ENCODE measurements at regions not wholly inside any gene's neighbourhood (a gene's known extent, or its start where the extent isn't known, plus 50 kb on each side); places are given as distances from the start of the nearest gene placed in this dataset.
"Not testable (repeated sequence)": the region's sequence is repeated elsewhere in the genome, so short reads cannot be mapped to it uniquely, and the experiment has no call there.

DNA sequence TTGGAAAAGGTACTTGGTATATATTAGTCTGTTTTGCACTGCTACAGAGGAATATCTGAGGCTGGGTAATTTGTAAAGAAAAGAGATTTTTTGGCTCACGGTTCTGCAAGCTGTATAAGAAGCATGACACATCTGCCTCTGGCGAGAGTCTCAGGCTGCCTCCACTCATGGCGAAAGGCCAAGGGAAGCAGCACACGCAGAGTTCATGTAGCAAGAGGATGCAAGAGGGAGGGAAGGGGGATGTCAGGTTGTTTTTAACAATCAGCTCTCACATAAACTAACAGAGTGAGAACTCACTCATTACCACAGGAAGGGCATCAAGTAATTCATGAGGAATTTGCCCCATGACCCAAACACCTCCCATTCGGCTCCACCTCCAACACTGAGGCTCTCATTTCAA lies 484.8 kb upstream of the DPP6 start:
- FAIRE-seq (no peak), DNase-seq (ENCODE audit: low spot score in 2 of 2) (no peak)

DNA sequence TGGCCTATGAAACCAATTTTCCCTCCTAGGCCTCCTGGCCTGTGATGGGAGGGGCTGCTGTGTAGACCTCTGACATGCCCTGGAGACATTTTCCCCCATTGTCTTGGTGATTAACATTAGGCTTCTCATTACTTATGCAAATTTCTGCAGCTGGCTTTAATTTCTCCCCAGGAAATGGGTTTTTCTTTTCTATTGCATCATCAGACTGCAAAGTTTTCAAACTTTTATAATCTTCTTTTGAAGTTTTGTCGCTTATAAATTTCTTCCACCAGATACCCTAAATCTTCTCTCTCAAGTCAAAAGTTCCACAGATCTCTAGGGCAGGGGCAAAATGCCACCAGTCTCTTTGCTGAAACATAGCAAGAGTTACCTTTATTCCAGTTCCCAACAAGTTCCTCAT lies 482.7 kb upstream of the DPP6 start:
- not testable (repeated sequence) for FAIRE-seq; DNase-seq (ENCODE audit: low spot score in 2 of 2)

DNA sequence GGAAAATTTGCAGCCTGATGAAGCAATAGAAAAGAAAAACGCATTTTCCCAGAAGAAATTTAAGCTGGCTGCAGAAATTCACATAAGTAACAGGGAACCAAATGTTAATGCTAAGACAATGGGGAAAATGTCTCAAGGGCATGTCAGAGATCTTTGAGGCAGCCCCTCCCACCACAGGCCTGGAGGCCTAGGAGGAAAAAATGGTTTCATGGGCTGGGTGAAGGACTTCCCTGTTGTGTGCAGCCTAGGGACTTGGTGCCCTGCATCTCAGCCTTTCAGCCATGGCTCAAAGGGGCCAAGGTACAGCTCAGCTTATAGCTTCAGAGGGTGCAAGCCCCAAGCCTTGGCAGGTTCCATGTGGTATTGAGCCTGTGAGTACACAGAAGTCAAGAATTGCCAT lies 476.1 kb upstream of the DPP6 start:
- DNase-seq (ENCODE audit: low spot score in 2 of 2) (no peak), FAIRE-seq (no peak)

DNA sequence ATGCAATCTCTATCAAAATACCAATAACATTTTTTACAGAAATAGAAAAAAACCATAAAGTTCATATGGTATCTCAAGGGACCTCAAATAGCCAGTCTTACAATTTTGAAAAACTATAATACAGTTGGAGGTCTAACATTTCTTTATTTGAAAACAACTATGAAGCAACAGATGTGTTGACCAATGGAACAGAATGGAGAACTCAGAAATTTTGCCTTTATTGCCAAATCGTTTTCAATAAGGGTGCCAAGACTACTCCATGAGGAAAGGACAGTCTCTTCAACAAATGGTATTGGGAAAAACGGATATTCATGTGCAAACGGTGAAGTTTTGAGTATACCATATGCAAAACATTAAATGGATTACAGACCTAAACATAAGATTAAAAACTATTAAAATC lies 470.8 kb upstream of the DPP6 start:
- no peak for DNase-seq (ENCODE audit: low spot score in 2 of 2)
- no peak for FAIRE-seq

DNA sequence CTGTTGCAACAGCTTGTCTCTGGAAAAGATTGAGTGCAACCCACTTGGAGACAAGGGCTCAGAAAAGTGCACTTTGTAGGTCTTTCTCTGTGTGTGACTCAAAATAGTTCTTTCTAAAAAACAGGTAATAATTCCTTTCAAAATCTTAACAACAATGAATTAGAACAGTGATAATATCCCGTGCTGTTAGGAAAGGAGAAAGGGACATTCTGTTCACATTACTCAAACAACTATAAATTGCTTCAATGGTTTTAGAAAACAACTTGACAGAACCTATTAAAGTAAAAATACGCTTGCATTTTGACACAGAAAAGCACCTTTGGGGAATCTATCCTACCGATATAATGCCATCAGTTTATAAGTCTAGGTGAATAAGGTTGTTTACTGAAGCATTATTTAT lies 468.1 kb upstream of the DPP6 start:
- DNase-seq (ENCODE audit: low spot score in 2 of 2) (no peak), FAIRE-seq (no peak)

DNA sequence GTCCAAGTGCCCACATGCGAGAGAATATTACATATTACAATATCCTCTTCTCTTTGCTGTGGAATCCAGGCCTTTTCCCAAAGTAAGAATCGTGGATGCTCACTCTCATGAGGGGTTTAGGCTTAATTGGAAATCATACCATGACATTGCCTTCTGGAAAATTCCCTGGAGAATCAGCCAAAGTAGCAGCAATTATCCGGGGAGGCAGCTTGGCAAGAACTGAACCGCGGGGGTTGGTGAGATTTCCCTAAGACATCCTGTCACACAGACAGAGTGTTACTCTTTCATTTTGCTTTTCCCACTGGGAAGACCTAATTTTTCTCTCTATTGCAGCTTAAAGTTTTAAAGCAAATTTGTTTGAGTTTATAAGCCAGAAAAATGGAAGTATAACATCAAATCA lies 463.6 kb upstream of the DPP6 start:
- no peak for FAIRE-seq
- peak in 1 of 2 donors; percentile 14 for DNase-seq (ENCODE audit: low spot score in 2 of 2)

DNA sequence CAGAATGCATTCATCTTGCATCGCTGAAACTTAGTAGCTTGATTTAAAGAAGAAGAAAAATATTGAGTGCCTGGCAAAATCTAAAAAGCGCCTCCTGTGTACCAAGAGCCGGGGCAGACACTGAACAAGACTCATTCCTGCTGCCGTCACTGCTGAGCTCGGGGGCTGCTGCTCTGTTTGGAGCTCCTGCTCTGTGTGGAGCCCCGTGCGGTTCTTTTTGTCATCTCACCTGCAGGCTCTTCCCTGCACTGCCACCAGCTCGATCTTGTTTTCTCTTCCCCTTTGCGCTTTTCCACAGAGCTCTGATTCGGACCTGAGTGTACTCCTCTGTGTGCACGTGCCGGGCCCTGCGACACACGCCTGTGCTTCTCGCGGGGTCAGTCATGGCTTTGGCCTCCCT lies 462.1 kb upstream of the DPP6 start:
- DNase-seq (ENCODE audit: low spot score in 2 of 2) (no peak), FAIRE-seq (no peak)

DNA sequence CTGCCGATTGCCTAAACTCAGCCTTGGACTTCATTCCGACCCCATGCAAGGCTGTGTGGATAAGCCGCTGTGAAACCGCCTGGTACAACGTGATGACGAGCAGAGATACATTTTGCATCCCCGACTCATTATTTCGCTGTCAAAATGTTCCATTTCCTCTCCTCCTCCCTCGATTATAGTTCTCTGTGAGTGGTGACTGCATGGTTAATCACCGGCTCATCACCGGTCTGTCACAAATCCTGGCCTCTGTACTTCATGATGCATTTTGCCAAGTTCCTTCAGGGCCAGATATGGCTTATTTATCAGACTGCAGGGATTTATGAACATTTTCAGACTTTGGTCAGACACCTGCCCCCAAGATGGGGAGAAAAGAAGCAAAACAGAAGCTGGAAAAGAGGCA lies 461.6 kb upstream of the DPP6 start:
- FAIRE-seq: no peak
- DNase-seq (ENCODE audit: low spot score in 2 of 2): no peak

DNA sequence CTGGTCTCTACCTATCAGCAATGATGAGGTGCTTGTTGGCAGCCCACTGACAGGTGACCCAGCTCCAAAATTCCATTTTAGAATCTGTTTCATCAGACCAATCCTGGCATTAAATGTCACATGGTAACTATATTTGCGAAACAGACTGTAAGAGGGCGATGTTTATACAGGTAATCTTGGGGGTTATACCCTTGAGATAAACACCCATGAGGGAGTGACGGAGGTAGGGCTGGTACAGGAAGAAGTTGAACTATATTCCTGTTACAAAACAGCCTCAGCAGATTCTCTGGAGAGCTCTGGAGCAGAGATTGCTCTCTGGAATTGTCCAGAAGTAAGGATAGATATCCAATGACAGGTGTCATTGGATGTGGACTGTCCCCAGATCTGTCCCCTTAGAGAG lies 444.8 kb upstream of the DPP6 start:
- DNase-seq (ENCODE audit: low spot score in 2 of 2) (no peak), FAIRE-seq (no peak)

DNA sequence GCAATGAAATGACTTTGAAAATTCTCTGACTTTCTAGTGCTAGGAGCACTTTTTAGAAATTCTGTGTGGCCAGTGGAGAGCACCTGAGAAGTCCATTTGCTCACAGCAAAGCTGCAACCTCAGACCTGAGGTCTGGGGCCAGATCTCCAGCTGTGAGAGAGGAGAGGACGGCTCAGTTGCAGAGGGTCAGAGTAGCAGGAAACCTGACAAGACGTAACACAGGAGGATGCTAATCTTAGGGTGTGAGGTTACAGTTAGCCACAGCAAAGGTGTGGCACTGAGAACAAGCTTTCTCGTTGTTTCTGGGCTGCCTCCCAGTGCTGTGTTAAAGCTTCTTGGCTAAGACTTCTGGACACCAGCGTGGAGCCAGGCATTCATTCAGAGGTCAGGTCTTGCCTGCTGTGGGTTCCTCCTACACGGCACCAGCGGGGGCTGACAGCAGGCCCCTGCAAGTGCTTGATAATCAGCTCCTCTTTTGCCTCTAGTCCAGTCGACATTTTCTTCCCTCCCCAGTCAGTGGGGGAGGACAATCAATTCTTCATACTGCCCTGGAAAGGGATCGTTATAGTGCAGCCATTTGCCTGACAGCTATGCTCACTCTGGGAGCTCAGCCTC lies 435.4 kb upstream of the DPP6 start:
- DNase-seq (ENCODE audit: low spot score in 2 of 2) (no peak), FAIRE-seq (no peak)

DNA sequence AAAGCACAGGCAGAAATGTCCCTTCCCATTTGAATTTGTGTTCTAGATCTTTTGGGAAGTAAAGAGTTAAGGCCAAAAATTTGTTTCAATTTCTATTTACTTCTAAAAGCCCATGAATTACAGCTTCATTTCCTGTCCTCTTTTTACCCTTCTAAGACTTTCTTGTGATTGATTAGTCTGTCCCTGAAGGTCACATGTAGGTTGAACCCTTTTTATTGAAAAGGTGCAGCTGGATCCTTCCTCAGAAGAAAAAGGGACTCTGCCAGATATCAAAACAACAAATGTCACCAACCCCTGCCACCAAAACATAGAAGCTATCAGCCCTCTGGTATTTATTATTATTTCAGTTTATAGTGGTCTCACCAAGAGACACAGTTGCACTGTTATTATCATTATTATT lies 424.9 kb upstream of the DPP6 start:
- no peak for FAIRE-seq
- no peak for DNase-seq (ENCODE audit: low spot score in 2 of 2)

DNA sequence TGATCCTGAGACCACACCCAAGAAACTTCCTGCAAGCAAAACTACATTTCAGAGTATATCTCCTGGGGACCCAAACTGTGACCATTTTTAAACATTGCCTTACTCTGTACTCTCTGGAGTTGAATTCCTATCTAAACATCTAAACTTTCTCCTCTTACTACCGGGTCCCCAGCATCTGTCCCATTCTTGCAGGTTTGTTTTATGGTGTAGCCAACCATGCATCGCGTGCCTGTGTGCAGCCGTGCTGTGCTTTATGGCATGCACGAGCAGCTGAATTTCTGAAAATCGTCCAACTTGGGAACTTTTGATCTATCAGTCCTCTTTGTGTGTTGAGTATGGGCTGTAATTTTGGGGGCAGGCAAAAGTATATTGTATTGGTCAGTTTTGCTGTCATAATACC lies 423.8 kb upstream of the DPP6 start:
- DNase-seq (ENCODE audit: low spot score in 2 of 2): no peak
- no peak for FAIRE-seq

DNA sequence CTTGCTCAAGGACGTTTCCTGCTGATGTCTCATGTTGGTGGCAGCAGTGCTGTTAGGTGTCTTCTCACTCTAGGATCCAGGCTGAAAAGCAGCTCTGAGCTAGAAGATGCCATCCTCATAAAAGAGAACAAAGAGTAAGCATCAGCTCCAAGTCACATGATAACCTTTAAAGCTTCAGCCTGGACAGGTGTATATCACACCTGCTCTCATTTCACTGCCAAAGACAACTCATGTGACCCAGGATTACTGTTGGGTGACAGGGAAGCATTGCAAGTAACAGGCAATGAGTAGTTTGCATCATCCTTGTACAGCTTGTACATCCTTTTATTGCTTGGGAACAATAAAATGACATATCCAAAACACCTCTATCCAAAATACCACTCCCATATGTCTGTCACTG lies 423.4 kb upstream of the DPP6 start:
- FAIRE-seq (no peak), DNase-seq (ENCODE audit: low spot score in 2 of 2) (no peak)

DNA sequence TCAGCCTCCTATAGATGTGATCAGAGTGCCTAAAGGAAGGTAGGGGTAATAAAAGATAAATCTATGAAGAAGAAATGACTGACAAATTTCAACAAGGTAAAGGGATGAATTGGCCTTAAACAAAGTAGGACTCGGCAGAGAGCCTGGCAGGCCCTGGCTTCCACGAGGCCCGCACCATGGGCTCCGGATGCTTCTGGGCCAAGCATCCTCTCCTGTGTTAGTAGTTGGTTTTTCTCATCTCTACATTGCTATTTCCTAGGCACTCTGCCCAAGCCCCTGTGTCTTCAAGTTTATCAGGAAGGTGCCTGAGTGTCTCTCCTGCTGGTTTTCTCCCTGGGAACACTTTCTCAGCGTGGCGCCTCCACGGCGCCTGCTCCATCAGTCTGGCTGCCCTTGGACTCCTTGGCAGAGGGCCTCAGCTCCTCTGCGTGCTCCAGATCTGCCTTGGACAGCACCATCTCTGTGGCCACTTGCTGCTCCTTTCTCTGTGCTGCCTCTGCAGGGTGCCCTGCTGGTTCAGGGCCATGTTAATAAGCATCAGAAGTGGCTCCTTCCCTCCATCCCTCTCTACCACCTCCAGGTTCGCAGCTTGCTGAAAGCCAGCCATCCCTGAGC lies 413.3 kb upstream of the DPP6 start:
- DNase-seq (ENCODE audit: low spot score in 2 of 2): no peak
- no peak for FAIRE-seq

DNA sequence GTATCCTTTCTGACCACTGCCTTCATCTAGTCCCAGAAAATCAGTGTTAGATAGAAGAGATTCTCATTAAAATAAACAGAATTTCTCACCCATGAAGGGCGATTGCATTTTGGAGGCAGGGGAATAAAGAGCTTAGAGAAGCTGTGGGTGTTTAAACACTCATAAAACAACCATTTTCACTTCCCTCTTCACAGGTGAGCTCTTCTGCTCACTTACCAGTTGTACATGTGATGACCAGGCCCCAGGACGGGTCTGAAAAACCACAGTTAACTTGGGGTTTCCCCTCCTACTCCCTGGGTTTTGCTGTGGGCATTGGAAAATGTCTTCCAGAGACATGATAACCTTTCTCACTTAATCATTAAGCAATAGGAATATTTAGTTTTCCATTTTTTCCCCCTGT lies 411.6 kb upstream of the DPP6 start:
- no peak for DNase-seq (ENCODE audit: low spot score in 2 of 2)
- no peak for FAIRE-seq

DNA sequence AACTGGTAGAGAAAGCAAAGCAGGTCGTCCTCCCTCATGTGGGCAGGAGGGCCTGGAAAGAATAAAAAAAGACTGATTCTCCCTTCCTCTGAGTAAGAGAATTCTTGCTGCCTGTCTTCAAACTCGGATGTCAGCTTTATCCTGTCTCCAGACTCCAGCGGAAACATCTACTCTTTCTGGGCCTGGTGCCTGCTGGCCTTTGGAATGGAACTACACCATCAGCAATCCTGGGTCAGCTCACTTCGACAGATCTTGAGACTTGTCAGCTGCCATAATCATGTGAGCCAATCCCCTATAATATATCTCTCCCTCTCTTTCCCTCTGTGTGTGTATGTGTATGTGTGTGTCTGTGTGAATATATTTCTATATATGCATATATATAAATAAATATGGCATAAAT lies 411.0 kb upstream of the DPP6 start:
- DNase-seq (ENCODE audit: low spot score in 2 of 2) (no peak), FAIRE-seq (no peak)

DNA sequence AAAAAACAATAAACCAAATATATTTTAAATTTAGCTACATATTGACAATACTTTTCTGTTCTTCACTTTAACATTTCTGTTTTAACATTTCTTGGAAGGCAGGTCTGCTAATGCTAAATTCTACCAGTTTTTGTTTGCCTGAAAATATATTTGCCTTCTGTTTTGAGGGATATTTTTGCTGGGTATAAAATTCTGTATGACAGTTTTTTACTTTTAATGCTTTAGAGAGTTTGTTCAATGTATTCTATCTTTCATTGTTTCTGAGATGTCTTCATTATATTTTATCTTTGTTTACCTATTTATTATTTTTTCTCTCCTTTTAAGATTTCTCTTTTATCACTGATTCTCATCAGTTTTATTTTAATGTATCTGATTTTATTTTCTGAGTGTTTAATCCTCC lies 409.2 kb upstream of the DPP6 start:
- no peak for DNase-seq (ENCODE audit: low spot score in 2 of 2)
- FAIRE-seq: no peak

DNA sequence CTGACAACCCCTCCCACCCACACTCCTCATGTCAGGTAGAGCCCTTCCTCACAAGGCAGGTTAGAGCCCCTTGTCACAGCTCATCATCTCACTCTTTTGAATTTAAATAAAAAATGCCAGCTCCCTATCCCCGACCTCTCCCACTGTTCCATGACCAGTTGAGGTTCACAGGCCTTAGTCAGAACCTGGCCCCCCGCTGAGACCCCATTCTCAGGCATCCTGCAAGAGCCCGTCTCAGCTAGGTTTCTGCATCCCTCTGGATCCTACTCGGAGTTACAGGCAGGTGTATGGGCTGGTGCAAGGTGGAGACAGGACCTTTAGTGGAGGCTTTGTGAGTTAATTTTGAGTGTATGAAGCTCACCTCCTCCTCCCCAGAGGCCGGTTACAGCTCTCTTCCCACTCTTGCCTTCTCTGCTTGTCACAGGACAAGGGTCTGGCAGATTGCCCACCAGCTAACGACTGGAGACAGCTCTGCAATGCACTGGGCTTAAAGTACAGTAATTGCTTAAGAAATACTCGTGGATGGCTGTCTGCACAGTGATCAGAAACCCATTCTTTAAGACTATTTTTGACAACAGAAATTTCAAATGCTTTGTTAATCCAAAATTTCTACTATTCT lies 394.9 kb upstream of the DPP6 start:
- no peak for FAIRE-seq
- no peak for DNase-seq (ENCODE audit: low spot score in 2 of 2)

DNA sequence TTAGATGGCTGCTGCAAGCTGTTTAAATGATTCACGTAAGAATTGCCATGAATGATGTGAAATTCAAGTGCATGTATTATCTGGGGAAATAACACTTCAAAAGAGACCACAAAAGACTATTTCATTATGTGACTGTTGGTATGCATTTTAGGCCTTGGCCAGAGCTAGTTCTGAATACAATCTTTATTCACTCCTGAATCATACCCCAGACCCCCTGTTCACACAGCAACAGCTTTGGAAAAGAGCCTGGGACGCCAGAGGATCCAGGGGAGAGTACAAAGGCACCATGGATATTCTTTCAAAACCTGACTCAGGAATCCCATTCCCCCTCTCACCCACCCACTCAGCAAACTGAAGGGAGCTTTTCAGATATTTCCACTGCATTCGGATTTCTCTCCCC lies 377.1 kb upstream of the DPP6 start:
- DNase-seq (ENCODE audit: low spot score in 2 of 2) (no peak), FAIRE-seq (no peak)

DNA sequence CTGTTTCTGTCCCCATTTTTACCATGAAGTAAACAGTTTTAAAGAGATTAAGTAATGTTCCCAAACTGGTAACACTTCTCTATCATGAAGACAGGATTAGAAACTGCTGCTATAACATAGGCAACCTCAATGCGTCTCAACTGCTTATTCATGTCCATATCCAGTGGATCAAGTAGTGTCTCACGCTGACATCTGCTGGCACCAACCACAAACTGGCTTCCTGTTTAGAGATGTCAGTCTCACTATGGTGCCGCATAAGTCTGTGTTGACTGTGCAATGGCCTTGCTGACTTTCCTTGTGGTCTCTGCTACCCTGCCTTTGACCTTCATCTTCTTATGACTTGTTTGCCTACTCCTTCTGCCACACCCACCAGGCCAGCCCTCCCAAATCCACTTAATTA lies 369.6 kb upstream of the DPP6 start:
- FAIRE-seq: no peak

DNA sequence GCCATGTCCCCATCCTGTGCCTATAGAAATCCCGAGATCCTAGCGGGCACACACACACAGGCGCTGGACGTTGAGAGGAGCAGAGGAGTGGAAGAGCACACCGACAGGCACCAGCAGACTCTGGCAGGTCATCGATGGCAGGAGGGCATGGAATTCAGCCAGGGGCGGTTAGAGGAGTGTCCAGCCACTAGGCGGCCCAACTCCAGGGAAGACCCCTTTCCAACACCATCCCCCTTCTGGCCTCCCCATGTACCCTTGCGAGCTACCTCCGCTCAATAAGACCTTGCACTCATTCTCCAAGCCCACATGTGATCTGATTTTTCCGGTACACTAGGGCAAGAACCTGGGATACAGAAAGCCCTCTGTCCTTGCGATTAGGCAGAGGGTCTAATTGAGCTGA lies 356.0 kb upstream of the DPP6 start:
- DNase-seq (ENCODE audit: low spot score in 2 of 2) (no peak), FAIRE-seq (no peak)

More for the DNA sequence above, 369.6 kb upstream of the DPP6 start:
- DNase-seq (ENCODE audit: low spot score in 2 of 2): no peak

DNA sequence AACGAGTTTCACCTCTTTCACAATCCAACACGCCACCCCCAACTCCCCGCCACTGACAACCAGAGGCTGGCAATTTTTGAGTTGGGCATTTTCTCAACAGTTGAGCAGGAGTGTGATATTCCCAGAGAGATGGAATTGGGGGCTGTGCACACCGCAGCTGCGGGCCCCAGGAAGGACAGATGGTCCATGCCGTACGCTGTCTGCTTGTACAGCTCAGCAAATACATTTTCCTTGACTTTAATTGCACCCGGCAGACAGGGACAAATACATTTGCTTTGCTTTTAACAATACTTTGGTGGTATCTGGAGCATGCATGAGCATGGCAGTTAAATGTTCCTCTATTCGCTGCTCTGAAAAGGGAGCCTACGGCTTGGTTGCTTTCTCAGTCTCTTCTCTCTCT lies 354.2 kb upstream of the DPP6 start:
- FAIRE-seq (no peak), DNase-seq (ENCODE audit: low spot score in 2 of 2) (no peak)

Measured in frontal cortex (tissue), 3 donors.